8988T (cell line): ENCODE measurements at regions not wholly inside any gene's neighbourhood (a gene's known extent, or its start where the extent isn't known, plus 50 kb on each side); places are given as distances from the start of the nearest gene placed in this dataset.
"Not testable (repeated sequence)": the region's sequence is repeated elsewhere in the genome, so short reads cannot be mapped to it uniquely, and the experiment has no call there.

ENCODE experiments used
- DNase-seq: peaks from one replicate; pipeline ENCODE4 v3.0.0; 2011

- DNase-seq: no peak
These were observed 134.0 kb downstream of the SST start for GRCh38 chr3:187536185-187536584.

GRCh38 chr3:187533797-187534196, 136.4 kb downstream of the SST start:
- DNase-seq: no peak

GRCh38 chr3:187531831-187532230, 138.4 kb downstream of the SST start:
- no peak for DNase-seq

GRCh38 chr3:187522890-187523289, 147.3 kb downstream of the SST start:
- no peak for DNase-seq

GRCh38 chr3:187522293-187522692, 147.9 kb downstream of the SST start:
- DNase-seq: no peak

- DNase-seq: no peak
These were observed 148.6 kb downstream of the SST start for GRCh38 chr3:187521546-187521945.

- no peak for DNase-seq
These were observed 149.9 kb downstream of the SST start for GRCh38 chr3:187520027-187520945.

- no peak for DNase-seq
These were observed 150.7 kb downstream of the SST start for GRCh38 chr3:187519428-187519890.

GRCh38 chr3:187518616-187519015, 150.4 kb downstream of the RTP4 start:
- no peak for DNase-seq

GRCh38 chr3:187518207-187518606, 150.0 kb downstream of the RTP4 start:
- DNase-seq: no peak

- DNase-seq: no peak
These were observed 148.4 kb downstream of the RTP4 start for GRCh38 chr3:187516446-187517185.

GRCh38 chr3:187507905-187508304, 139.7 kb downstream of the RTP4 start:
- DNase-seq: no peak

GRCh38 chr3:187507266-187507665, 139.1 kb downstream of the RTP4 start:
- DNase-seq: no peak

- no peak for DNase-seq
These were observed 136.2 kb downstream of the RTP4 start for GRCh38 chr3:187504435-187504834.

GRCh38 chr3:187498211-187498724, 130.1 kb downstream of the RTP4 start:
- no peak for DNase-seq

GRCh38 chr3:187497052-187497451, 128.9 kb downstream of the RTP4 start:
- DNase-seq: no peak

- DNase-seq: not testable (repeated sequence)
These were observed 125.9 kb downstream of the RTP4 start for GRCh38 chr3:187494056-187494455.

- no peak for DNase-seq
These were observed 123.2 kb downstream of the RTP4 start for GRCh38 chr3:187491371-187491770.

- DNase-seq: no peak
These were observed 122.2 kb downstream of the RTP4 start for GRCh38 chr3:187490366-187490765.

- no peak for DNase-seq
These were observed 116.5 kb downstream of the RTP4 start for GRCh38 chr3:187484547-187485295.

- no peak for DNase-seq
These were observed 113.2 kb downstream of the RTP4 start for GRCh38 chr3:187481426-187481825.

- not testable (repeated sequence) for DNase-seq
These were observed 107.4 kb downstream of the RTP4 start for GRCh38 chr3:187475613-187476012.
